ENCODE measurements at regions not wholly inside any gene's neighbourhood (a gene's known extent, or its start where the extent isn't known, plus 50 kb on each side); places are given as distances from the start of the nearest gene placed in this dataset.

DNA sequence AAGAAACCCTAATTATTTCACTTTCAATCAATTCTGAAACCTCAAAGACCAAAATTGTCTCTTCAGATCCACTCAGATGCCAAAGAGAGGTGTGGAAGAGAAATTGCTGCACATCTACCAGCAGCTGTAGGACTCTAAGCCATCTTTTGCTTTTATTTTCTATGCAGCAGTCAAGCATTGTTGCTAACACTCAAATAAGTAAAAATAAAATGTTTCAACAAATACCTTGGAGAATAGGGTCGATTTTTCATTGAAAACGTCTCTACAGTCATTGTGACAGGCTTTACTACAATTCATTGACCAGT, 66.4 kb upstream of the CFAP20DC start:
- TF ChIP-seq, protein P1, sequence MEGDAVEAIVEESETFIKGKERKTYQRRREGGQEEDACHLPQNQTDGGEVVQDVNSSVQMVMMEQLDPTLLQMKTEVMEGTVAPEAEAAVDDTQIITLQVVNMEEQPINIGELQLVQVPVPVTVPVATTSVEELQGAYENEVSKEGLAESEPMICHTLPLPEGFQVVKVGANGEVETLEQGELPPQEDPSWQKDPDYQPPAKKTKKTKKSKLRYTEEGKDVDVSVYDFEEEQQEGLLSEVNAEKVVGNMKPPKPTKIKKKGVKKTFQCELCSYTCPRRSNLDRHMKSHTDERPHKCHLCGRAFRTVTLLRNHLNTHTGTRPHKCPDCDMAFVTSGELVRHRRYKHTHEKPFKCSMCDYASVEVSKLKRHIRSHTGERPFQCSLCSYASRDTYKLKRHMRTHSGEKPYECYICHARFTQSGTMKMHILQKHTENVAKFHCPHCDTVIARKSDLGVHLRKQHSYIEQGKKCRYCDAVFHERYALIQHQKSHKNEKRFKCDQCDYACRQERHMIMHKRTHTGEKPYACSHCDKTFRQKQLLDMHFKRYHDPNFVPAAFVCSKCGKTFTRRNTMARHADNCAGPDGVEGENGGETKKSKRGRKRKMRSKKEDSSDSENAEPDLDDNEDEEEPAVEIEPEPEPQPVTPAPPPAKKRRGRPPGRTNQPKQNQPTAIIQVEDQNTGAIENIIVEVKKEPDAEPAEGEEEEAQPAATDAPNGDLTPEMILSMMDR (IDR thresholded peaks at IDR 0.05): no peak
- TF ChIP-seq POLR2A (IDR thresholded peaks at IDR 0.05; ENCODE audit: low read depth) (no peak), EP300 (IDR thresholded peaks at IDR 0.05) (no peak)
